Stimulated activated CD8-positive, alpha-beta memory T cell treated with anti-CD3 and anti-CD28 coated beads, Interleukin-2, amount 100 ng/mL, for 1 hour (primary cell): ENCODE measurements at regions not wholly inside any gene's neighbourhood (a gene's known extent, or its start where the extent isn't known, plus 50 kb on each side); places are given as distances from the start of the nearest gene placed in this dataset.
"Not testable (repeated sequence)": the region's sequence is repeated elsewhere in the genome, so short reads cannot be mapped to it uniquely, and the experiment has no call there.

Source experiments
- DNase-seq, 2 donors: peaks; one replicate each; pipeline ENCODE4 v3.0.0-alpha.2; 2020; ENCODE audit warnings: low read depth in 2 of 2

DNA sequence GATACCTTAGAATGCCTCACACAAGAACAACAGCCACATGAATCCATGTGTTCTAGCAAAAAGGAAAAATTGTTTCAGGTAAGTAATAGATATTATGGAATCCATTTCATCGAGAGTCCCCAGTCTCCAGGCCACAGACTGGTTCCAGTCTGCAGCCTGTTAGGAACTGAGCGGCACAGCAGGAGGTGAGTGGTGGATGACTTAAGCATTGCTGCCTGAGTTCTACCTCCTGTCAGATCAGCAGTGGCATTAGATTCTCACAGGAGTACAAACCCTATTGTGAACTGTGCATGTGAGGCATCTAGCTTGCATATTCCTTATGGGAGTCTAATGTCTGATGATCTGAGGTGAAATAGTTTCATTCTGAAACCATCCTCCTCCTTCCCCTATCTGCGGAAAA, 207.0 kb downstream of the CSNK1G3 start:
- no peak for DNase-seq

DNA sequence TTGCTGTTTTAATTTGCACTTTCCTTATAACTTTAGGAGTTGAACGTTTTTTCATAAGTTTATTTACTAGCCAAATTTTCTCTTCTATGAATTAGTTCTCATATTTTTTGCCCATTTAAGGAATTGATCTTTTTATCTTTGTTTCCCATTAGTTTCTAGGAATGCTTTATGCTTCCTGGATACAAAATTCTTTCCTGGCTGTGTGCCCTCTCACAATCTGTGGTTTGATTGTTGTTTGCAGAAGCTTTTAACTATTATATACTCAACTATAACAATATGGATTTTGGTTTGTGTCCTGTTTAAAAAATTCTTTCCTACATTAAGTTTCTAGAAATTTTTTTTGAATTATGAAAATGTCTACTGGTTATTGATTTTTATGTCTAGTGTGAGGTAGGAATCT, 206.3 kb downstream of the CSNK1G3 start:
- no peak for DNase-seq

DNA sequence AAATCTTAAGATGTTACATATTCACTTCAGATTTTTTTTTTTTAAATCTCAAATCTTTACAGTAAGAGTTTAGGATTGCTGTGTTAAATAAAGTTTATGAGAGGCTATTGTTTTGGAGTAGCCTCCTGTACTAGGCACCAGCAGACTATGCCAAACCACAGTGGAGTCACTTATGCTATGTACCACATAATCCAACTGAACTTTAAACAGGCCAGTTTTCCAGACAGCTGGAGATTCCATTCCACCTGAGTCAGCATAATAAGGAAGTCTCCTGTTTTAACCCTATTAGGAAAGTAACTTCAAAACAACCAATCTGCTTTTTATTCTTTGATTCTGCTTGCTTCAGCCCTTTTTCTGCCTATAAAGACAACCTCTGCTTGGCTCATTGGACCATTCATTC, 205.2 kb downstream of the CSNK1G3 start:
- DNase-seq, result no peak

DNA sequence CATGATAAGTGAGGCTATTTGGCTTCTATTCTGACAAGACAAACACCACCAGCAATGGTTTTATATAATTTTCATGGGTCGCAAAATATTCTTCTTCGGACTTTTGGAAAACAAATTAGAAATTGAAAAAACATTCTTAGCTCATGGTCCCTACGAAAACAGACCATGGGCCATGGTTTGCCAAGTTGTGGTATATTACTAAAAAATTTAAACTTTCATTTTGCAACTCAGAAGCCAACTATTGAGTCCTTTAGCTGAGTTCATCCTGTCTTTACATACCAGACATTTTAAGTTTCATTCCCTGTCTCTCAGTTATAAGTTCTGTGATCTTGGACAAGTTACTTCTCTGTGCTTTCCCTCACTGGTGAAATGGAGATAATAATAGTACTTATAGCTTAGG, 198.1 kb downstream of the CSNK1G3 start:
- no peak for DNase-seq

DNA sequence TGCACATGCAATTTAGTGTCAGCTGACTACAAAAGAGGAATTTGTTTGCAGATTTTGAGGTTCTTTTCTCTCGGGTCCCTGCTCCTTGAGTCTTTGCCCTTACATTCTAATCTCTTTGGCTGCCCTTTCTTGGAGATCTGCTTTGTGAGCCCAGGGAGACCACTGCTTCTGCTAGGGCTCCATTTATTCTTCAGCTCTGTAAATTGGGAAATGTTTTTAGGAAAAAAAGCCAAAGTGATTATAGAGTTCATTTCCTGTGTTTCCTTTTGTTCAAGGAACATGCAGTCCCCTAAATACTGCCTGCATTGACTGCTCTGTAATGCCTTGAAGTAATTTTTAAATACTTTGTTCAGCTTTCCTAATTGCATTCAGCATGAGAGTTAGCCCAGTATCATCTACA, 197.4 kb downstream of the CSNK1G3 start:
- no peak for DNase-seq

DNA sequence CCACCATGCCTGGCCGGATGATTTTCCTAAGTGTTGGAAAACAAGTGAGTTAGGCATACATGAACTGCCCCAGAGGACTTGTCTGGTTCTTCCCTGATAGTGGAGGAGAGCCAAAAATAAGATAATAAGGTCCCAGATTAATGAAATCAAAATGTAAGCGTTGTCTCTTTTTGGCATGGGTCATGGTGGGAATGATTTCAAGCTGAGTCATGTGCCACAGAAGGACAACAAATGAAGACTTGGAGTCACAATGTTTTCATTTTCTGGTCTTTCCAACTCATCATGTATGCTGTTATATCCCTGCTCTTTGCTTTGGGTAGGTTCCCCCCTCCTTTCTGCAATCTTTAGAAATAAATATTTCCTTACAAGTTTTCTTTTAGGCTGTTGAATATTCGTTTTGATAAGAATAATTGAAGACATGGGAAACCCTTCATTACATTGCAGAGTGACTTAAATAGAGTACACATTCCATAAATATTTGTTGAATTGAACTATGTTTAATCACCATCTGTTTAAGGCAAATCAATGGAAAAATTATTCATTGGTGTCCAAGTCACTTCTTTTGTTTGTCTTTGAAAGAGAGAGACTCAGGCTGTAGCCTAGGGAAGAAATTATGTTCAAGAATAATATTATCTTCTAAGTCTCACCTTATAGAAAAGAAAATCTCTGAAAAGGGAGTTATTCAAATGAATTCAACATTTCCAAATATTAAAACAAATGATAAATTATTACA, 196.3 kb downstream of the CSNK1G3 start:
- no peak for DNase-seq

DNA sequence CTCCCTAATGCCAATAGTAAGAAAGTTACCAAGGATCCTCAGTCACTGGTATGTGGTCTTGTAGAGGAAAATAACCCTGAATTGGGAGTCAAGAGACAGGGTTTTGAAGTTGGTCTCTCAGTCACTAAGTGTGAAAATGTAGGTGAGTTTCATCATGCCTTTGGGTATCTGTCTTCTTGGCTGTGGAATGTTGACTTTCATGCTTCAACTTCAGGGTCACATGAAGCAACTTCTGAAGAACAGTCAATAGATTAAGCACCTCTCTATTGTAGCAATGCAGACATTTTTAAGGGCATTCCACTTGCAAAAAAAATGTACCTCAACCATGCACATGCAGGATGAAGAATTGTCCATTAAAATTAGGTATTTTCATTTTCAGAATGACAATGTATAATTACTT, 194.6 kb downstream of the CSNK1G3 start:
- no peak for DNase-seq

DNA sequence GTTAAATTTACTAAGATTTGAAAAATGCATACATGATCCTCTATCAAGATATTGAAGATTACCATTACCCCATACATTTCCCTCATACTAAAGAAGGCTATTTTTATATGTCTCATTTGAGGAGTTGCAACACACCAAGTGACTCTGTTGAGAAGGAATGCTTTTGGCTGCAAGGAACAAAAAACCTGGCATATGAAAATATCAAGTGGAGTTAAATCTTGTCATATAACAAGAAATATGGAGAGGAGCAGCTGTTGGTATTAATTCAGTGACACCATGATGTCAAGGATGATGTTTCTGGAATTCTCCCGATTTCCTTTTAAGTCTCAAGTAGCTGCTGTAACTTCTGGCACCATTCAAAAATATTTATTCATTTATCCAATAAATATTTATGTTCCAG, 193.8 kb downstream of the CSNK1G3 start:
- DNase-seq, result no peak

DNA sequence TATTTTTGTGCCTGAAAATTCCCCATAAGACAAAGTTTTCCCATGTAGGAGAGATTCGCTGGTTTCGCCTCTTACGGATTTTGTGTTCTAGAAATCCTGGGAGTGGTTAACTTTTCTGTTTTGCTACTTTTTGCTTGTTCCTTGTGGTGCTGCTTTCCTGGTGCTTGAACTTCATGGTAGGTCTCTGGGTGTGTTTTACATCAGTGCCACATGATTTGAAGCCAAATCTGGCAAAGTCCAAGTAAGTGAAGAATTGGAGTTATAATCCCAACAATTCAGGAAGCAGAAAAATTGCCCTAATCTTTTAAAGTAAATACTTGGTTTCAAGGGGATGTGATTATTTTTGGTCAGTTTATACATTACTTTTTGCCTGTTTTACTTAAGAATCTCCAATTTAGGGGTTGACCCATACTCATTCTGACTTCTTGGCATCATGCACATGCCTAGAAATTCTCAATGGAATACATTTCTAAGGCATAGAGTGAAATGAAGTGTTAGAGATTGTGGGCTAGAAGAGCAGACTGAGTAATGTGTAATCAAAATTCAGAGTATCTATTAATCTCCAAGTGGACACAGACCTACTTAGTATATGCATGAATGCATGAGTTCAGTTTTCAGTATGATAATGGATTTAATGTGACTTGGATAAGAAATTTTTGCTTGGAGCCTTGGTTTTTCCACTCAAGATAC, 189.7 kb downstream of the CSNK1G3 start:
- DNase-seq, result no peak

DNA sequence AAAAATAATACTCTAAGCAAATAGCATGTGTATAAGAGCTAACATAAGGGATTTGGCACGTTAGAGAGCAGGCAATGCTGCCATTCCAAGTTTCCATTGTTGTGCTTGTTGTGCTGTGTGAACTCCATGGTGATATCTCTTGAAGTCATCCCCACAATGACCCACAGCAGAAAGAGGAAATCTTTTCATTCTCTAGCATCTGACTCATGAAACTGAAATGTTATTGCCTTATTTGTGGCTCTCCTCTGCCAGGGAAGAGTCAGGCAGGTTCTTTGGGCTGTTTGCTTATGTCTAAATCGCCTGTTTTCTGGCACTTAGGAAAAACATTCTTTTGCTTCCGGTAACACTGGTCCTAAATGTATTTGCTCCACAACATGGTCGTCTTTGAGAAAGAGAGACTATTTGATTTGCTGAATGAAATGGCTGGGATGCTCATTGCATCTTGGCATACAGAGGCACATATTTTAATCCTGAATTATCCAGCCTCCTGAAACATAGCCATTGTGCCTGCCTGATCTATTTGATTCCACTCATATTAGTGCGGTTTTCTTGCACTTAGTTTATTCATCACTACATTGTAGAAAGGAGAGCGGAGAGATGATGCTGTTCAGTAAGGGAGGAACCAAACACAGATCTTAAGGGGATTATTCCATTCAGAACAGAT, 188.8 kb downstream of the CSNK1G3 start:
- DNase-seq, result no peak

DNA sequence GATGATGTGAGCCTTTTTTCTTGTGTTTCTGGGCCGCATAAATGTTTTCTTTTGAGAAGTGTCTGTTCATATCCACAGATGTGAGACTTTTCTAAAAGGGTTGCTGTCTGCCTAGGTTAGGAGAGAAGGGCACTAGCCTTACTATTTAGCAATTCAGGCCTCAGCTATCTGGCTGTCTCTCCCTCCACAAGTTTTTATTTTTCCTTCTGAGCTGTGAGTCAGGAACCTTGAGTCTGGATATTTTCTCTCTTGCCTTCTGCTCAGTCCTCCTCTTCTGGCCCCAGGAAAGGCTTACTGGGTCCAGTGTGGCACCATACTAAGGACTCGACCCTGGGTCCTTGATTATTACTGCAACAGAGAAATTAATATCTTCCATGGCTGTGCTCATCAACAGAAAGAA, 187.6 kb downstream of the CSNK1G3 start:
- no peak for DNase-seq

DNA sequence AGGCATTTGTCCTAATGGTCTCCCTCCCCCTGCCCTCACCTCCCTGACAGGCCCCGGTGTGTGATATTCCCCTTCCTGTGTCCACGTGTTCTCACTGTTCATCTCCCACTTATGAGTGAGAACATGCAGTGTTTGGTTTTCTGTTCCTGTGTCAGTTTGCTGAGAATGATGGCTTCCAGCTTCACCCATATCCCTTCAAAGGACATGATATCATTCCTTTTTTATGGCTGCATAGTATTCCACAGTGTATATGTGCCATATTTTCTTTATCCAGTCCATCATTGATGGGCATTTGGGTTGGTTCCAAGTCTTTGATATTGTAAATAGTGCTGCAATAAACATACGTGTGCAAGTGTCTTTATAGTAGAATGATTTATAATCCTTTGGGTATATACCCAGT, 187.0 kb downstream of the CSNK1G3 start:
- DNase-seq, result not testable (repeated sequence)

DNA sequence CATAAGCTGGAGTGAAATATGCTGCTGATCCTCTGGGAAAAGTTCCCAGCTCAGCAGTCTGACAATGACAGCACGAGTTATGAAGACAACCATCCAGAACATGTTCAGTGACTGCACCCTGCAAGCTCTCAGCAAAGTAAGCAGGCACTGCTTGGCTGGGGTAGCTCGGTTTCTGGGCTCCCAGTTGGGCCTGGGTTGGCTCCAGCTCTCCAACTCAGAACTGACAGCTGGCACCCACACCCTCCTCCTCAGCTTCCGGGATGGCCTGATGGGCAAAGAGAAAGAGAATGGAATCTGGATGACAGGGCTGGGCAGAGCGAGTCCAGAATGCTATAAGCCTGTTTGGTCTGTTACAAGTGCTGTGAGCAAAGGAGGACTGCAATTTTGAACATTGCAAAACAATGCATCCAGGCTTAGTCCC, 185.0 kb downstream of the CSNK1G3 start:
- no peak for DNase-seq

DNA sequence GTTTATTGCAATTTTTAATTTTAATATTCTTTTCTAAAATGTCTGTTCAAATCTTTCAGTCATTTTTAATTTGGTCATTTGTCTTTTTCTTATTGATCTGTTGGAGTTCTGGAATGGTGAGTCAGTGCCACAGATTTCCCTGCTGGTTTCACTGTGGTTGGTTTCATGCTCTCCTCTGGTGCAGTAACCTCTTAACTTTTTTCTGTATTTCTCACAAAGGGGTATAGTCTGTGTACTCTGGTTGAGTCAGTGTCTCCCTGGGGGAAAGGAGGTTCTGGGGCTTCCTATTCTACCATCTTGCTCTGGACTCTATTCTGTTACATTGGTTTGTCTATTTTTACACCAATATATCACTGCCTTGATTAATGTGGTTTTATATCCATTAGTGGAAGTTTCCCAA, 178.8 kb downstream of the CSNK1G3 start:
- DNase-seq, result no peak

DNA sequence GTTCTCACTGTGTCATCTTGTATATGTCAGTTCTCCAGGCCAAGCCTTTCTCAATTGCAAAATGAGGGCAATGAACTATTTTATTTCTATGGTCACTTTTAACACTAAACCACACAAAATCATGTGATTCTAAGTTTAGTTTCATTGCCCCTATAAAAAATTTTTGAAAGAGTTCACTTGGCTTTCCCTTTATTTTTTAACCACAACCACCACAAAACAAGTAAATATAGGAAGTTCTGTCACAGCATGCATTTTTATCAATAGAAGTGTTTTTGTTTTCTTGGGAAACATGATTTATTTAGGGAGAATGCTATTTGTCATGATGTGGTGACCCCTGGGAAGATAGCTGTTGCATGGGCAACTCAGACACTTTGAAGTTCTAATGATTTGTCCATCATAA, 169.1 kb downstream of the CSNK1G3 start:
- no peak for DNase-seq

DNA sequence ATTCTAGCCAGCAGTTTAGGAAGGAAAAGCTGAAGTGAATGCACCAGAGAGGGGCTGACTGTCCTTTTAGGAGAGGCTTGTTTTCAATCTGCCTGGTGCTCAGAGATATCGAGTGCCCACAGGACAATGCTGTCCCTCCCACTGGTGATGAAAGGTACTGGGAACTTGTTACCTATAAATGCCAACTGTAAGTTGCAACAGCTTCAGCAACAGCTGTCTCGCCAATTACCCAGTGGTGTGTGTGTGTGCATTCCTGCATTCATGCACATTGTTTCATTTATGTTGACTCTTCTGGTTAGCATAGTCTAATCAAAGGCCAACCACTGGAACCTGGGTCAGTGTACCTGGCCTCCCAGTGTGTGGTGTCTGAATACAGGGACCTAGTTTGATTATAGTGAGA, 161.1 kb downstream of the CSNK1G3 start:
- no peak for DNase-seq

DNA sequence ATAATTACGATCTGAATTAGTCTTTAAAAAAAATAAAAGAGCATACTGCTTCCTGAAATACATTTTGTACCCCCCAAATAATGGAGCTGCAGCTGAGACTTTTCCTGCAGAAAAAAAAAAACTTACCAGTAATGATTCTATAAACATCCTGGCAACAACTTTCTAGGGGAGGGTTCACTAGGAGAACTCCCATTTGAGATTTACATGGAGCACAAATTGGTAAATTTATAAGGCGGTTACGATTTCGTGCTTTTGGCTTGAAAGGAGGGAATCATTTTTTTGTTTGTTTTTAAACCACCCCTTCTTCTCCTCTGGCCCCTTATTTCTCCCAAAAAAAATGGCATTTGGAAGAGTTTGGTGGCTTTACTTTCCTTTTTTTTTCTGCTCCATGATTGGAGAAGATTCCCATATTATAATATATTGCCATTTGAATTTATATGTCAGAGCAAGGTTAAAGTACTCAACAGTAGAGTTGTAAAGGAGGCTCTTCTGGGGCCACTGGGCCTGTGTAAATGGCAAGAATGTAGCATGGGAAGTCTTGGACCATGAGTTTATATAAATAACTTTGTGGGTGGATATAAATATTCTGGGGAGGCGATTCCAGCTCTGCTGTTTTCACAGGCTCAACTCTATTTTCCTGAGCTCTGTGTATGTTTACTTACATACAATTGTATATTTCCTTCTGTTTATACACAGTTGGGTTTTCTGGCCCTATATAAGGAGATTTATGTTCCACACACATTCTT, 159.9 kb downstream of the CSNK1G3 start:
- DNase-seq, result no peak

DNA sequence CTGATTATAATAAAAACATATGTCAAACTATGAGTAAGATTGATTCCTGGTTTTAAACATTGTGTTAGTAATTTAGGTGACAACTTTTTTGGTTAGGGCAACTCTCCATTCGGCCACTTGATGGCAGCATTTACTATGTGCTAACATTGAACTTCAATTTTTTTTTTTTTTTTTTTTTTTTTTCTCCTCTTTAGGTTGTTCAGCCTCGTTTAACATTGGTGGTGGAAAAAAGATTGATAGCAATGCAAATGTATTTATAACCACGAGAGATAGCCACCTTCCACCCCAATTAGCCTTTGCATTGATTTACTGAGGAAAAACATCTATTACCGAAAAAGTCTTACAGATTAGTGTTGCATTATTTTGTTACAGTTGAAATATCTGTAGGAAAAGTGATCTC, 159.1 kb downstream of the CSNK1G3 start:
- DNase-seq, result no peak
